Spinal cord (tissue), 9 donors: ENCODE measurements at regions not wholly inside any gene's neighbourhood (a gene's known extent, or its start where the extent isn't known, plus 50 kb on each side); places are given as distances from the start of the nearest gene placed in this dataset.
A peak's percentile ranks its signal among the peaks of the same experiment; 100 is the strongest.
"Not testable (repeated sequence)": the region's sequence is repeated elsewhere in the genome, so short reads cannot be mapped to it uniquely, and the experiment has no call there.

Source experiments
- DNase-seq, 6 donors: peaks; one replicate each; pipeline versions ENCODE4 v3.0.0 to v3.0.0-alpha.2; 2013 to 2015; ENCODE audit warnings: low spot score in 6 of 6, low read depth in 4 of 6
- H3K27ac ChIP-seq: one replicate; pipeline ENCODE4 v1.5.1; 2013; ENCODE audit warnings: low read depth, low read length, control low read depth
- H3K27me3 ChIP-seq: one replicate; pipeline ENCODE4 v1.6.1; 2013; ENCODE audit warnings: low read length; ENCODE audit not compliant: control insufficient read depth, insufficient read depth
- H3K36me3 ChIP-seq: one replicate; pipeline ENCODE4 v1.6.1; 2013; ENCODE audit warnings: low read length; ENCODE audit not compliant: control insufficient read depth, insufficient read depth
- H3K4me1 ChIP-seq: one replicate; pipeline ENCODE4 v1.6.1; 2013; ENCODE audit warnings: low read length; ENCODE audit not compliant: control insufficient read depth, insufficient read depth
- H3K4me3 ChIP-seq: one replicate; pipeline ENCODE4 v1.5.1; 2013; ENCODE audit warnings: low read depth, low read length, control low read depth
- H3K9me3 ChIP-seq: one replicate; pipeline ENCODE4 v1.6.1; 2013; ENCODE audit warnings: low read length; ENCODE audit not compliant: control insufficient read depth, insufficient read depth
- WGBS: methylation state at CpG from one replicate; pipeline ENCODE4 v1.1.5; 2013; ENCODE audit warnings: missing lambda C conversion rate; ENCODE audit not compliant: insufficient coverage; 5-methylcytosine and 5-hydroxymethylcytosine counted together
- donor health status: healthy.

DNA sequence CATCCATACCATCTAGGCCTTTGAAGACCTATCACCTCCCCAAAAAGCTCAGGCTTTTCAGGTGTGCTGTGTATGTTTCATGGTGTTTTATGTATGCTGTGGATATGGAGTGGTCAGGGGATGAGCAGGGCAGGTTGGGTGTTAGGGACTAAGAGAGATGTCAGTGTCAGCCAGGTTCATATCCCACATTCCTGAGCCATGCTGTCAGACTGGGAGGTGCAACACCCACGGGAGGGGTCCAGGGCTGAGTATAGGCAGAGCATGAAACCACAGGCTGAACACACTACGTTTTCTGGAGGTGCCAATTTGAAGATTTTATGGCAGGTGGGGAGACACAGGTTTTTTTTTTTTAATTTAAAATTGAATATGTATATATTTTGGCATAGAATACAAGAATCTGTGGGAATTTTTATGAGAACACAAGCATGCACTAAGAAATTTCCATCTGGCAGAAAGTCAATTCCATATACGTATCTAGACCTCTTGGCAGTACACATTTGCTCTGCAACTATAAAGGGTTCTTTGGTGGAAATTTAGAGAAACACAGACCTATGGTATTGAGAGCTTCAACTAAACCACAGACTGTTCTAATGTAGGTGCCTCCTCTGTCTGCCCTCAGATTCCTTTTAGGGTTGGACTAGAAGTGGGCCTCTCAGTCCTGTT lies 101.9 kb upstream of the RNU6-1 start:
- Histone ChIP-seq H3K4me3 (no peak overlapping the region), H3K4me1 (peaks cover 14% of the 10 kb centered on the region), H3K27me3 (no peaks in the 10 kb centered on the region), H3K27ac (no peak overlapping the region), H3K36me3 (no peaks in the 10 kb centered on the region), H3K9me3 (no peaks in the 10 kb centered on the region)
- 100% methylated on average over 1 of the region's 3 CpGs for WGBS
- DNase-seq, result peak in 1 of 6 donors; percentile 70

GRCh38 chr15:67943475-67943874 lies 103.6 kb upstream of the RNU6-1 start:
- WGBS, result 51% methylated on average over 2 of the region's 2 CpGs
- Histone ChIP-seq H3K4me3 (no peak overlapping the region), H3K27ac (no peak overlapping the region), H3K36me3 (no peaks in the 10 kb centered on the region), H3K4me1 (peaks cover 10% of the 10 kb centered on the region), H3K27me3 (no peaks in the 10 kb centered on the region), H3K9me3 (no peaks in the 10 kb centered on the region)
- no peak for DNase-seq

GRCh38 chr15:67944010-67944641 lies 104.3 kb upstream of the RNU6-1 start:
- H3K9me3 ChIP-seq, result no peaks in the 10 kb centered on the region
- H3K27me3 ChIP-seq, result no peaks in the 10 kb centered on the region
- WGBS, result 80% methylated on average over 8 of the region's 10 CpGs
- no peaks in the 10 kb centered on the region for H3K36me3 ChIP-seq
- peak overlapping the region; percentile 35 for H3K27ac ChIP-seq
- H3K4me1 ChIP-seq, result peaks cover 10% of the 10 kb centered on the region
- H3K4me3 ChIP-seq, result no peak overlapping the region
- no peak for DNase-seq

GRCh38 chr15:67945131-67945530 lies 105.3 kb upstream of the RNU6-1 start:
- H3K27me3 ChIP-seq, result no peaks in the 10 kb centered on the region
- H3K4me3 ChIP-seq, result no peak overlapping the region
- H3K36me3 ChIP-seq, result no peaks in the 10 kb centered on the region
- no peaks in the 10 kb centered on the region for H3K9me3 ChIP-seq
- no peak overlapping the region for H3K27ac ChIP-seq
- peaks cover 10% of the 10 kb centered on the region for H3K4me1 ChIP-seq
- no CpG with 5 or more reads among the region's 2 CpGs for WGBS
- no peak for DNase-seq

GRCh38 chr15:67945951-67946700 lies 106.3 kb upstream of the RNU6-1 start:
- Histone ChIP-seq H3K36me3 (no peaks in the 10 kb centered on the region), H3K4me3 (no peak overlapping the region), H3K4me1 (peaks cover 10% of the 10 kb centered on the region), H3K9me3 (no peaks in the 10 kb centered on the region), H3K27me3 (no peaks in the 10 kb centered on the region), H3K27ac (peak overlapping the region; percentile 80)
- 23% methylated on average over 5 of the region's 6 CpGs for WGBS
- DNase-seq, result peak in 3 of 6 donors; percentile 42 to 85 (median 59)

GRCh38 chr15:67946701-67947100 lies 106.9 kb upstream of the RNU6-1 start:
- Histone ChIP-seq H3K27me3 (no peaks in the 10 kb centered on the region), H3K4me1 (peaks cover 10% of the 10 kb centered on the region), H3K36me3 (no peaks in the 10 kb centered on the region), H3K9me3 (no peaks in the 10 kb centered on the region), H3K27ac (peak overlapping the region; percentile 80), H3K4me3 (no peak overlapping the region)
- WGBS, result 50% methylated on average over 1 of the region's 4 CpGs
- DNase-seq, result no peak

GRCh38 chr15:67947254-67948039 lies 106.7 kb upstream of the PIAS1 start:
- 67% methylated on average over 3 of the region's 8 CpGs for WGBS
- Histone ChIP-seq H3K4me3 (no peak overlapping the region), H3K27me3 (no peaks in the 10 kb centered on the region), H3K27ac (peak overlapping the region; percentile 80), H3K9me3 (no peaks in the 10 kb centered on the region), H3K4me1 (peaks cover 10% of the 10 kb centered on the region), H3K36me3 (no peaks in the 10 kb centered on the region)
- DNase-seq, result no peak

DNA sequence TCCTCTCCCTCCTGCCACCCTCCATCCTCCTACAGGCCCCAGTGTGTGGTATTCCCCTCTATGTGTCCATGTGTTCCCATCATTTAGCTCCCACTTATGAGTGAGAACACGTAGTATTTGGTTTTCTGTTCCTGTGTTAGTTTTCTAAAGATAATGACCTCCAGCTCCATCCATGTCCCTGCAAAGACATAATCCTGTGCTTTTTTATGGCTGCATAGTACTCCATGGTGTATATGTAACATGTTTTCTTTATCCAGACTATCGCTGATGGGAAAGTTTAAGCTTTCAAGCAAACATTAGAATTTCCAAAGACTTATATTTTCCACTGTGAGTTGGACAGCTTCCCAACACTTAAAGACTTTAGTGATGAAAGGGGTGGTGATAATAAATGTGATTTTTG lies 105.9 kb upstream of the PIAS1 start:
- no CpG with 5 or more reads among the region's 2 CpGs for WGBS
- peaks cover 10% of the 10 kb centered on the region for H3K4me1 ChIP-seq

GRCh38 chr15:67951187-67951586 lies 102.9 kb upstream of the PIAS1 start:
- not testable (repeated sequence) for H3K4me1 ChIP-seq, DNase-seq, H3K27me3 ChIP-seq, H3K36me3 ChIP-seq, H3K9me3 ChIP-seq, H3K27ac ChIP-seq, H3K4me3 ChIP-seq
- WGBS, result no CpG with 5 or more reads among the region's 3 CpGs

More for the DNA sequence above, 105.9 kb upstream of the PIAS1 start:
- Histone ChIP-seq H3K9me3 (no peaks in the 10 kb centered on the region), H3K27me3 (no peaks in the 10 kb centered on the region), H3K36me3 (no peaks in the 10 kb centered on the region), H3K4me3 (no peak overlapping the region), H3K27ac (no peak overlapping the region)
- DNase-seq, result no peak
